ENCODE measurements at regions not wholly inside any gene's neighbourhood (a gene's known extent, or its start where the extent isn't known, plus 50 kb on each side); places are given as distances from the start of the nearest gene placed in this dataset.

GRCh38 chr13:104436555-104436954 is 1370.3 kb upstream of the SLC10A2 start:
- no peak for DNase-seq

GRCh38 chr13:104431895-104432294 is 1365.7 kb upstream of the SLC10A2 start:
- DNase-seq: no peak

- DNase-seq: no peak
Observed at GRCh38 chr13:104426435-104426834, 1360.2 kb upstream of the SLC10A2 start.

- peak; percentile 42 for DNase-seq
Observed at GRCh38 chr13:104422668-104423067, 1356.5 kb upstream of the SLC10A2 start.

GRCh38 chr13:104416973-104417372 is 1350.8 kb upstream of the SLC10A2 start:
- no peak for DNase-seq

GRCh38 chr13:104414771-104415170 is 1348.6 kb upstream of the SLC10A2 start:
- no peak for DNase-seq

GRCh38 chr13:104414181-104414580 is 1348.0 kb upstream of the SLC10A2 start:
- DNase-seq: no peak

GRCh38 chr13:104411141-104411765 is 1345.0 kb upstream of the SLC10A2 start:
- no peak for DNase-seq

- DNase-seq: no peak
Observed at GRCh38 chr13:104408733-104409132, 1342.5 kb upstream of the SLC10A2 start.

GRCh38 chr13:104404325-104404724 is 1338.1 kb upstream of the SLC10A2 start:
- DNase-seq: peak; percentile 34

- no peak for DNase-seq
Observed at GRCh38 chr13:104389691-104390090, 1323.5 kb upstream of the SLC10A2 start.

- DNase-seq: no peak
Observed at GRCh38 chr13:104387510-104387909, 1321.3 kb upstream of the SLC10A2 start.

- DNase-seq: no peak
Observed at GRCh38 chr13:104385404-104385803, 1319.2 kb upstream of the SLC10A2 start.

- no peak for DNase-seq
Observed at GRCh38 chr13:104382951-104383350, 1316.7 kb upstream of the SLC10A2 start.

- no peak for DNase-seq
Observed at GRCh38 chr13:104376588-104376987, 1310.4 kb upstream of the SLC10A2 start.

- DNase-seq: no peak
Observed at GRCh38 chr13:104375614-104376013, 1309.4 kb upstream of the SLC10A2 start.

- no peak for DNase-seq
Observed at GRCh38 chr13:104372095-104372655, 1306.0 kb upstream of the SLC10A2 start.

- DNase-seq: no peak
Observed at GRCh38 chr13:104365430-104365829, 1299.2 kb upstream of the SLC10A2 start.

GRCh38 chr13:104357672-104358354 is 1291.6 kb upstream of the SLC10A2 start:
- DNase-seq: peak; percentile 38

- no peak for DNase-seq
Observed at GRCh38 chr13:104357174-104357573, 1291.0 kb upstream of the SLC10A2 start.

- DNase-seq: no peak
Observed at GRCh38 chr13:104355041-104355670, 1288.9 kb upstream of the SLC10A2 start.

GRCh38 chr13:104327211-104327610 is 1261.0 kb upstream of the SLC10A2 start:
- no peak for DNase-seq

- DNase-seq: no peak
Observed at GRCh38 chr13:104326523-104326922, 1260.3 kb upstream of the SLC10A2 start.

- no peak for DNase-seq
Observed at GRCh38 chr13:104321756-104322155, 1255.5 kb upstream of the SLC10A2 start.
